Activated T-helper 1 cell treated with anti-CD3 and anti-CD28 coated beads, Interleukin-2, amount 50 U/mL, for 16 hours (primary cell): ENCODE measurements at regions not wholly inside any gene's neighbourhood (a gene's known extent, or its start where the extent isn't known, plus 50 kb on each side); places are given as distances from the start of the nearest gene placed in this dataset.
"Not testable (repeated sequence)": the region's sequence is repeated elsewhere in the genome, so short reads cannot be mapped to it uniquely, and the experiment has no call there.

Experiments
- DNase-seq, 2 donors: peaks; one replicate each; pipeline ENCODE4 v3.0.0-alpha.2; 2020; ENCODE audit warnings: low read depth in 1 of 2, low spot score in 1 of 2

DNA sequence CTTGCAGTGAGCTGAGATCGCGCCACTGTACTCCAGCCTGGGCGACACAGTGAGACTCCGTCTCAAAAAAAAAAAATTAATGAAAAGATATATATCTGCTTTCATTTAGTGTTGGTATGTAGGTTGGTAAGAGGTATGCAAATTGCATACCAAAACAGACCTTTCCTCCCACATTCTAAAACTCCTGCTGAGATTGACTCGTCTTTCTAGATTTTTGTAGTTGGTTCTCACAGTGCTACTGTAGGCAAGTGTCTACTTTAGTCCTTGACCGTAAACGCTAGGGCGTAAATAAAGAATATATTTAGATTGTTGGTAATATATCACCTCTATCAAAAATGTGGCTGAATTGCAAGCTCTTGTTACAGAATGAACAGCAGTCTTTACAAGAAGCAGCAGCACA lies 445.9 kb downstream of the CHSY3 start:
- DNase-seq, result no peak

DNA sequence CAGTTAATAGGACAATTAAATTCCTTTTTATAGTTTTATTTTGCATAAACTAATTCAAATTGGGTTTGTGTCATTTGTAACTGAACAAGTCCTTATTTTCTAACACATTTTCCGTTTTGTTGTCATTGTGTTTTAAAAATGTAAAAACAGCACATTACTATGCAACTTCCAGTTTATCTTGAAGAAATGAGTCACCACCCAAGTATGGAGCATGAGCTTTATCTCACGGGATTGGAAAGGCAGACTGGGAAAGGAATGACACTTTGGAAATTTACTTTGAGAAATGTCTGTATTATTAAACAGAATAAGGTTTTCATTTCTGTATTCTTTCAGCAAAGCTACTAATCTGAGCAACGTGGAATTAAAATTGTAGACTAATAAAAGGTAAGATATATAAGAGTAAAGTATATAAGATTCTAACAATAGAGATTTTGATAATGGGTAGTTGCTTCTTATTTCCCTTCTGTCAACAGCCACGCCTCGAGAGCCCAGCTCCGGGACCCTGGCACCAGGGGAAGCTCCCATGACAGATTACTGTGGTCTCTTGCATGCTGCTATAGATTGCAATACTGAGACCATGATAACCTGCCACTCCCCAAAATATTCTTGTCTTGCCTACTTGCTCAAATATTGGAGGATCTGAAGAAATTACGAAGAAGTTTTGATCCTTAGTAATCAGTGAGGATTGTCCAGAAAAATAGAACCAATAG lies 433.1 kb downstream of the CHSY3 start:
- DNase-seq, result no peak

DNA sequence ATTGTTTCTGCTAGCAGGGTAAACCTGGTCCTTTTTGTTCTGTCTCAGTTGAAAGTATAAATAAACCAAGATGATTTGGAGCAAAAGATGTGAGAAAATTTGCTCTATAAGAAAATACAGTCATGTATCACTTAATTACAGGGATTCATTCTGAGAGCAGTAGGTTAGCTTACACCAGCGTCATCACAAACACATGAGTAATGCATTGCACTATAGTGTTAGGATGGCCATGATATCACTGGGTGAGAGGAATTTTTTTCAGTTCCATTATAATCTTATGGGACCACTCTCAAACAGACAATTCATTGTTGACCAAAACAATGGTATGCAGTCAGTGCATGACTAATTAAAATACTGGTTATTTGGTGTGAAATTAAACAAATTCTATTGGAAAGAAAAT lies 430.9 kb downstream of the CHSY3 start:
- no peak for DNase-seq

DNA sequence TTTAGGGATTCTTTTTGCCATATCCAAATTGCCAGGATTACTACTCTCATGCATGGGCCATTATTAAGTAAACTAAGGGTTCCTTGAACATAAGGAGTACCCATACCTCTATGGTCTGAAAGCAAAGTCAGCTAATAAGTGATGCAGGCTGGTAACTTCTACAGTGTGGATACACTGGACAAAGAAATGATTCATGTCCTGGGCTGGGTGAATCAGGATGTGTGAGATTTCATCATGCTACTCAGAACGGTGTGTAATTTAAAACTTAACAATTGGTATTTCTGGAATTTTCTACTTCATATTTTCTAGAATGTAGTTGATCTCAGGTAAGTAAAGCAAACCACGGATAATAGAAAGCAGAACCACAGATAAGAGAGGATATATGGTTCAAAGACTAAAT lies 428.8 kb downstream of the CHSY3 start:
- DNase-seq, result no peak

DNA sequence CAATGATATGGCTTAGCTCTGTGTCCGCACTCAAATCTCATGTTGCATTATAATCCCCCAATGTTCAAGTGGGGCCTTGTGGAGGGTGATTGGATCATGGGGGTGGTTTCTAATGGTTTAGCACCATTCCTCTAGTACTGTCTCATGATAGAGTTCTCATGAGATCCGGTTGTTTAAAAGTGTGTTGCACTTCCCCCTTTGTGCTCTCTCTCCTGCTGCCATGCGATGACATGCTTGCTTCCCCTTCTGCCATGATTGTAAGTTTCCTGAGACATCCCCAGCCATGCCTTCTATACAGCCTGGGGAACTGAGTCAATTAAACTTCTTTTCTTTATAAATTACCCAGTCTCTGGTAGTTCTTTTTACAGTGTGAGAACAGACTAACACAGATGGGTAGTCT lies 427.1 kb downstream of the CHSY3 start:
- DNase-seq, result no peak

DNA sequence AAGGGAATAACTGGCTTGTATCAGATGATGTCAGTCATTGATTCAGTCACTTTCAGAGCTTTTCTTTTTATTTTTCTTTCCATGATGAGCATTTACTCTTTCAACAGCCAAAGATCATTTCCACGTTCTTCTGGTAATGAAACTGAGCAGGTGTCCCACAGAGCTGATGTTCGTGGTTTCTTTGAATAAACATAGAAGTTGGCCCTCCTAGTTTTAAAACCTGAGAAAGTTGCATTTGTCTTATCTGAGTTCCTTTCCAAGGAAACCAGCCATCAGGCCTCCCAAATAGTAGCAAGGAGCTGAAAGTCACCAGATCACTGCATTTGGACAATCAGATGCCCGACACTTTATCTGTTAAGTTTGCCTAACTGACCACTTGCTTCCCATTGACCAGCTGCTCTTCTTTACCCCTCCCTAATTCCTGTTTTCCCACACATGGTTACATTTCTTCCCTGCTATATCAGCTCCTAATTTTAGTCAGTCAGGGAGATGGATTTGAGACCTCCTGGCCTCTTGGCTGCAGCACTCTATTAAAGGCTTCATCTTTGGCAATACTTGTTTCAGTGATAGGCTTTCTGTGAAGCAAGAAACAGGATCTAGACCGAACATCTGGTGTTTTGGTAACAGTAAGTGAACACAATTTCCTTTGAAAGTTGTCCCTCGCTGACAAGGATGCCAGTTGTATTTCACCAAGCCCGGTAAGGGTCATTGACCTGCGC lies 420.8 kb downstream of the CHSY3 start:
- no peak for DNase-seq

DNA sequence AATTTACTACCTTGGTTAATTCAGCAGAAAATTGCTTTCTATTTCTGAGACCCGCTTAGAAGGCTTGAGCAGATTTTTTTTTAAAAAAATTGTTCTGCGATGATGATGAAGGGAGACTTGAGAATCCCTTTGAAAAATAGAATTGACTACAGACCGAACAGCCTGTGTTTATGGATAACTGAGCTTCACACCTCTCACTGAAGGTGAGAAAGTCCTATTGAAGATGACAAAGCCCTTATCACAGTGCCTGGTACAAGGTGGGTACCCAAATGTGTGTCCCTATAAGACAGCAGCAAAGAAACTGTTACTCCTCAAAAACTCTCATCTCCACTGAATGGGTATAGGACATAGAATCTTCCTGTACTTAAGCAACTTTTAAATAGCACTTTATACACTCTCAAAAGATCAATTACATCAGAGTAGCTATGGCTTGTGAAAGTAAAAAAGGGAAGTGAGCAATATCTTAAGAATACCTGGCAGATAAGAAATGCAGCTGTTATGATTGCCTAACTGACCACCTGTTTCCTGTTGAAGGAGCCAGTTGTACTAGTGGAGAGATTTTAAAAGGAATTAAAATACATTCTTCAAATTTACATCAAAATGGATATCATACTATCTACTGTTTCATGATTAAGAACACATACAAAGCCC lies 419.7 kb downstream of the CHSY3 start:
- no peak for DNase-seq

DNA sequence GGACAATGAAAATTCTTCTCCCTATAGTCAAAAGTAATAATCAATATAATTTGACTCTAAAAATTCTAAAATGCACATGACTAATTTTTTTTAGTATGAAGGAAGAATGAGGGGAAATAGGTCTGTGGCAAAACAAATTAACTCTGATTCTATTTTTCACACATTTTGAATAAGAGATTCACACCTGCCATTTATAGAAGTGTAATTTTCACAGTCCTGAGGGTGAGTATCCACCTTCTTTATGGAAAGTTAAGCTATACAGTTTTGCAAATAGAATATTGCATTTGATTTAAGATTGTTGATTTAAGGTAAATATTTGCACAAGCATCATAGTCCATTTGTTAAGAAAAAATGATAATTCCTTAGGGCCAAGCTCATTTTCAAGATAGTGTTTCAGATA lies 417.7 kb downstream of the CHSY3 start:
- DNase-seq, result no peak

DNA sequence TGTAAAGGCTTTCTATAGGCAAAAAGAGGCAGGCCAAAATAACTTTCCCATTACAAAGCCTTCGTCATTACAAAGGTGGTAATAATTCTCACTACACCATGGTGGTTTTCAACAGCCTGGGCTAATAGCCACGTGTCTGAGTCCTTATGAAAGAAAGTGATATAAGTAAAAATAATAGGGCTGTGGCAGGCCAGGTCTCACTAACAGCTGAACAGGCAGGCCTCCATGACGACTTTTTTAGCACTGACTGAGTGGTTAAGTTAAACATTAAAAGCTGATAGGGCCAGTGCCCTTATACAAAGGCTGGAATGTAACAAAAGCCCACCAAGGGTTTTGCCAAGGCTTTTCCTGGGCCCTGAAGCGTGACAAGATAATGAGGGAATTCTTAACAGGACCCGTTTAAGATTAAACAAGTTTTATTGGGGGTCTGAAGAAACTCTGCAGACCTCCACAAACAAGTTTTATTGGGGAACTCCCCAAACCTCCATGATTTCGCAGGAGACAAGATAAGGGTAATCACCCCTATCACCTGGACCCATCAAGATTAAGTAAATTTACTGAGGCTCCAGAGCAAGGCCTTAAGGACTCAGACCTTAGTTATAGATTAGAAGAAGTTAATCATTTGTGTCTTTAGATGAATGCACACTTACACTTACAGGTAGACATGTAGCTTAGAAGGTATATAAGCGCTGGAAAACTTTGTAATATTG lies 412.9 kb downstream of the CHSY3 start:
- DNase-seq, result no peak

DNA sequence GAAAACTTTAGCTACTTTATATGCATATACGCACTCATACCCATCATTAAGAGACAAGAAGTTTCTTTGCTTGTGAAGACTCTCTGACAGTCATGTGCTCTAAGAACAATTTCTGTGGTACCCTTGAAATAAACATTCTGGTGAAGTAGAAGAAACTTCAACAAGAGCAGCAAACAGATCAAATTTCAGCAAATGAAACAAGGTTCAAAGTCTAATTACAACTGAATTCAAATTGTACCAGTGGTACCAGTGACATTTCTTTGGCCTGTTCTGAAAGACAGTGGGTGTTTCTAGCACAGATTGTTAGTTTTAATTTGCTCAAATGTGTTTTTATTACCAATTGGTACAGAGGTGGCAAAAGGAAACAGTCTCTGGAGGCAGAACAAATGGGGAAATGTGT lies 391.0 kb downstream of the CHSY3 start:
- no peak for DNase-seq

DNA sequence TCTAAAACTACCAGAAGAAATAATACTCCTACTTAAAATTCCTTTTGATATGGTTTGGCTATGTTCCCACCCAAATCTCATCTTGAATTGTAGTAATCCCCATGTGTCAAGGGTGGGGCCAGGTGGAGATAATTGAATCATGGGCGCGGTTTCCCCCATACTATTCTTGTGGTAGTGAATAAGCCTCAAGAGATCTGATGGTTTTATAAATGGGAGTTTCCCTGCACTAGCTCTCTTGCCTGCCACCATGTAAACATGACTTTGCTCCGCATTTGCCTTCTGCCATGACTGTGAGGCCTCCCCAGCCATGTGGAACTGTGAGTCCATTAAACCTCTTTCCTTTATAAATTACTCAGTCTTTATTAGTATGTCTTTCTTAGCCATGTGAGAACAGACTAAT lies 390.5 kb downstream of the CHSY3 start:
- DNase-seq, result not testable (repeated sequence)

DNA sequence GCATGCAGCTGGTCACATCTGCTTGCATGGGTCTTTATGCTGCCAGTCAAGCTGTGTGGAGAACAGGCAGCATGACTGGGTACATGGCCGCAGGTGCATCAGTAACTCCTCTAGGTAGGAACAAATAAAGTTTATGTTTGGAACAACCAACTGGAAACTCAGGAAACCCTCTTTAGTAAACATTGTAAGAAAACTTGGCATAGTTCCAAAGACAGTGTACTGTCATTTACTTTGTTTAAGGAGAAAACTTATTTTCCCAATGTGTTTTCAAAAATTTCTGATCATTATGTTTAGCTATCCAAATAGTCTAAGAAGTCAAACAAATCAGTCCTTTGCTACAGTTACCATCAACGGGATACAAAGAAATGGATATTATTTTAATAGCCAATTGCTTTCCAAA lies 386.0 kb downstream of the CHSY3 start:
- no peak for DNase-seq

DNA sequence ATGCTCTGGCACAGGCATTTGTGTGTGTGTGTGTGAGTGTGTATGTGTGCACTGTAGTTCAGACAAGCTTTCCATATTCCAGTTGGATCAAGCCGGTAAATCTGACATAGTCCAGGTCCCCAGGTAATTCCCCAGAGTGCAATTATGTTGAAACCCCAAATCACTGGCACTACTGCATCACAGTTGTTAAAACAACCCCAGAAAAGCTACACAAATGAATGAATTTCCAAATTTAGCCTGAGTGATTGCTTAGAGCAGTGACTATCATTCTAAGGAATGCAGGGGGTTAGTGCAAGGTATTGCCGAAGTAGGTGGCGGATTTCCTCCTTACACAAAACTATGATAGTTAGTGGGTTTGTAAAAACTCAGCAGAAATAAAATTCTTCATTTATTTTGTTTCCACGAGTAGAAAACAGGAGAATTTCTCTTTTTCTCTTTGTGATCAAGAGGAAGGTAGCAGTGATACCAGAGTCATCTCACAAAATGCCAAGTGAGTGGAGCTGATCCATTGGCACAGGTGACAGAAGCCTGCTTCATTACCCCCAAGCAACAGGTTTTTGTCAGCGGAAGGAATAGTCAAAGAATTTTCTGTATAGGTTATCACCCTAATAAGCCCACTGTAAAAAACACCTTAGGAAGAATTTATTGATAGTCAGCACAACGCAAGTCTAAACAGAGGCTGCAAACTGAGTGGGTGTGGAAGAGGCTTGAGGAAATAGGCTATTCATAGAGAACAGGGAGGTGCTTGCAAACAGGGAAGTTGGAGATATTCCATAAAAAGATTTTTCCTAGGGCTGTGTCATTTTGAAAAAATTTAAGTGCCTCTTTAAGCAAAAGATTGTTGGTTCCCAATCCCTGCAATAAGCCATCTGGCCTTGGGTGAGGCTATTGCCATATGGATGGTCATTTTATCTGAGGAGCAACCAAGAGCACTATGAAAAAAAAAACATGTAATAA lies 385.1 kb downstream of the CHSY3 start:
- DNase-seq, result no peak

DNA sequence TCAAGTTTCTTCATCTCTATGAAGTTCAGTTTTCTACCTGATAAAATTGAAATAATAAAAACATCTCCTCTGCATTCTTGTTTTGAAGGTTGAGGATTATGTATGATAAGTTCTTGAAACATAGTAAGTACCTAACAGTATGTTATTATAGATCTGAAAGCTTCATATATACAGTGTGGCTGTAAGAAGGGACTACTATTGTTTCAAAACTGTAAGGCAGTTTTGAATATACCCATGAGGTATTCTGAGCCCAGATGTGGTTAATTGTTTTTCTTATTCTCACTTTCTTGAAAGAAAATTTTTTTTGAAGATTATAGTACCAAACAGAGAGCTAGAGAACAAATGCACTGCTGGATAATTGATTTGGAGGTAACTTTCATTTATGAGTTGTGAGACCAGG lies 383.2 kb downstream of the CHSY3 start:
- no peak for DNase-seq

DNA sequence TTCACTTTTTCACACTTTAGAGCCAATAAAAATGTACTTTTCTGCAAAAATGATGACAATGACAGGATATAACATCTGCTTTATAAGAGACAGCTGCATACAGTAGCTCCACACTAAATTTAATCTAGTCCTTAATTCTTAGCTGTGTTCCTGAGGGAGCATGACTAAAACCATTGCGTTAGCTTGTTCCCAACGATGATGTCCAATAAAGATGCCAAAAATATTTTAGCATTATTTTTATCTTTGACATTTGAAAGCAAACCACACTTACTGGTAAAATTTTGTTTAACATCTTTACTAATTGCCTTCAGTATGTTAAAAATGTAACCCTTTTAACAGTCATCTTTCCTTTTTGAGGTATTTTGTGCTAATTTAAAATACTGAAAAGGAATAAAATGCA lies 382.7 kb downstream of the CHSY3 start:
- no peak for DNase-seq

DNA sequence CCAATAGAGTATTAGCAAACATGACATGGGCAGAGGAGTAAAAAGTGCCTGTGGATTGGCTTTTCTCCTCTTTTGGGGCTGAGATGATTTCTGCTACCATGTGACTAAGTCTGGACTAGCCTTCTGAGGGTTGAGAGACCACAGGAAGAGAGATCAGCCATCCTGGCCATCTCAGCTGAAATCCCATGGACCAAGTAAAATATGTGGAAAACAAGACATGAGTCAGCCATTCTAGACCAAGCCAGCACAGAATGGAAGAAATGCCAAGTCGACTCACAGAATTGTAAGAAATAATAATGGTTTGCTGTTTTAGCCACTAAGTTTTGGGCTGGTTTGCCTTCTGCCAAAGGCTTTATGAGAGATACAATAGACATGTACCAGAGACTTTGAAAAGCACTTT lies 377.8 kb downstream of the CHSY3 start:
- DNase-seq, result no peak

DNA sequence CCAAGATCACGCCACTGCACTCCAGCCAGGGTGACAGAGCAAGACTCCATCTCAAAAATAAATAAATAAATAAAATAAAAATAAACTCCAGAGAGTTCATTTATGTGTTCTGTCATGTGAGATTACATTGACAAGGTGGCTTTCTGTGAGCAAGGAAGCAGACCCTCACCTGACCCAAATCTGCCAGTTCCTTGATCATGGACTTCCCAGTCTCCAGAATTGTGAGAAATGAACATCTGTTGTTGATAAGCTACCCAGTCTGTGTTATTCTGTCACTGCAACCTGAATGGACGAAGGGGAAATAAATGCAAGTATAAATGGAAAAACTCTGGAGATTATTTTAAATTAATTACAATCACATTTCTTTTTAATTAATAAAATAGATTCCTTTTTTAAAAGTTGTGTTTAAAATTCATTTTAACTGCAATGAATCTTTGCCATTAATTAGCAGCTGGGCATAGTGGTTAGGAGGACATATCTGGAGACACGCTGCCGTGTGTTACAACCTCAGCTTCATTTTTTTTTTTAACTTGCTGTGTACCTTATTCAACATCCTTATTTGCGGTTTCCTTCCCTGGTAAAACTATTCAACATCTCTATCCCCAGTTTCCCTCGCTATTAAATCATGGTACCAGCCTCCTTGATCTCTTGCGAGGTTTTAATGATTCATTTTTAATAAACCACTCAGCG lies 376.4 kb downstream of the CHSY3 start:
- DNase-seq, result no peak

DNA sequence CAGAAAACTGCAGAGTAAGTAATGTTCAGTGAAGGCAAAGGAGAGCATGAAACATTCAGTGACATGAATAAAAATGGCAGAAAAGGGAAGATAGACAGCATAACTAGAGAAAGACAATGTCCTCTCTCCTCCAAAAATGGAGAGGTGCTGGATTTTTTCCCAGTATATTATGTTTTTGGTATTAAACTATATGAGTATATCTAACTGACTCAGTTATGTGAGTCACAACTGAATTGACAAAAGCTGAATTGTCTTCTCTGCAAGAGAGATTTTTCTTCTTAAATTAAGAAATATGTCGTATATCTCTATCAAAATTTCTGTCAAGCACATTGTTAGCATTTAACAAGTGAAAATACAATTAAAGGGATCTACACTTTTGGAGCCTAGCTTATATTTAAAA lies 375.1 kb downstream of the CHSY3 start:
- DNase-seq, result no peak

DNA sequence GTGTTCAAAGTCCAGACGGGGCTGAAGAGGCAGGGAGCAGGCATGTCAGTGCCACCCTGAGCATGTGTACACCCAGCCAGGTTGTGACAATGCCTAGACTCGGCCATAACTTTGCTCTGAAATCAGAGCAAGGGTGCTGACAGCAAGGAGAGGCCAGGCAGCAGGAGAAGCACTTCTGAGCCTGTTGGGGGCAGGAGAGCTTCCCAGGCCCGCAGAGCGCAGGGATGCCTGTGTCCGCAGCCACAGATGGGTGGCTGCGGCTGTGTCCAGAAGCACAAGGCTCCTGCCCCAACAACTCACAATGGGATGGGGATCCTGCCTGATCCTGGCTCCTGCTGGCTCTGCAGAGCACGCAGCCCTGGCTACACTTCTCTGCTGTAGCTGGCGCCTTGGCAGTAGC lies 373.9 kb downstream of the CHSY3 start:
- no peak for DNase-seq

DNA sequence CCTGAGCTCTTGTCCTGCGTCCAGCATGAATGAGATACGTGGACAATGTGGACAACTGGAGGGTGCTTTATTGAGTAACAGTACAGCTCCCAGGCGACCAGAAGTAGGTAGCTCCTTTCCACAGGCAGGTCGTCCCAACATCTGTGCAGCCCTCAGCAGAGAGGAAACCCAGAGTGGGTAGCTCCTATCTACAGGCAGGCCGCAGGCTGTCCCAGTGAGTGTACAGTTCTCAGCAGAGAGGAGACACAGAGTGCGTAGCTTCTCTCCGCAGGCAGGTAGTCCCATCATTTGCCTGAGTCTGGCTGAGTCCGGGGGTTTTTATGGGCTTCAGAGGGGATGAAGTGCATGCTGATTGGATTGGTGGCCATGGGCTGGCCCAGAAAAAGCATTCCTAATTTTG lies 373.3 kb downstream of the CHSY3 start:
- no peak for DNase-seq
